22Rv1 (cell line): ENCODE measurements at regions not wholly inside any gene's neighbourhood (a gene's known extent, or its start where the extent isn't known, plus 50 kb on each side); places are given as distances from the start of the nearest gene placed in this dataset.

ENCODE experiments used
- ZFX ChIP-seq: fragments of 450-650 bp; IDR thresholded peaks from 2 replicates; pipeline ENCODE4 v1.6.1; 2017; ENCODE audit warnings: antibody characterized with exemption, borderline replicate concordance
- TF ChIP-seq, protein P1 (sequence below): fragments of 450-650 bp; IDR thresholded peaks from 2 replicates; pipeline ENCODE4 v1.5.1; 2017; ENCODE audit warnings: mild to moderate bottlenecking

DNA sequence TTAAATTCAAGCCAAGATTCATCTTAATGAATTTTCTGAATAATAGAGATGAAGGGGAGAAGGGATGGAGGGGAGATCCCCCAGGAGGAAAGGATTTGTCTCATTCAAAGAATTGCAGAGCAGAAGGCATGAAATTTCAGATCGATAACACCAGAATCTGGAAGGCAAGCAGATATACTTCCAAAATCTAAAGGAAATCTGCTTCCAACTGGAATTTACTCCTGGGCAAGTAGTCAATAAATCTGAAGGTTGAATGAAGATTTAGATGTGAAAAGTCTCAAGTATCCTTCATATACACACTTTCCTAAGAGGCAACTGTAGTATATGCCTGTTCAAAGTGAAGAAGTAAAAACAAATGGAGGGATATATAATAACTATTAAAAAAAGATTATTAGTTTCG lies 1190.8 kb upstream of the CELF4 start:
- TF ChIP-seq, protein P1, sequence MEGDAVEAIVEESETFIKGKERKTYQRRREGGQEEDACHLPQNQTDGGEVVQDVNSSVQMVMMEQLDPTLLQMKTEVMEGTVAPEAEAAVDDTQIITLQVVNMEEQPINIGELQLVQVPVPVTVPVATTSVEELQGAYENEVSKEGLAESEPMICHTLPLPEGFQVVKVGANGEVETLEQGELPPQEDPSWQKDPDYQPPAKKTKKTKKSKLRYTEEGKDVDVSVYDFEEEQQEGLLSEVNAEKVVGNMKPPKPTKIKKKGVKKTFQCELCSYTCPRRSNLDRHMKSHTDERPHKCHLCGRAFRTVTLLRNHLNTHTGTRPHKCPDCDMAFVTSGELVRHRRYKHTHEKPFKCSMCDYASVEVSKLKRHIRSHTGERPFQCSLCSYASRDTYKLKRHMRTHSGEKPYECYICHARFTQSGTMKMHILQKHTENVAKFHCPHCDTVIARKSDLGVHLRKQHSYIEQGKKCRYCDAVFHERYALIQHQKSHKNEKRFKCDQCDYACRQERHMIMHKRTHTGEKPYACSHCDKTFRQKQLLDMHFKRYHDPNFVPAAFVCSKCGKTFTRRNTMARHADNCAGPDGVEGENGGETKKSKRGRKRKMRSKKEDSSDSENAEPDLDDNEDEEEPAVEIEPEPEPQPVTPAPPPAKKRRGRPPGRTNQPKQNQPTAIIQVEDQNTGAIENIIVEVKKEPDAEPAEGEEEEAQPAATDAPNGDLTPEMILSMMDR, result no peak
- TF ChIP-seq ZFX, result no peak
